ENCODE measurements at regions not wholly inside any gene's neighbourhood (a gene's known extent, or its start where the extent isn't known, plus 50 kb on each side); places are given as distances from the start of the nearest gene placed in this dataset.

GRCh38 chr18:64220941-64221340 is 72.1 kb upstream of the LINC00305 start:
- no peak for DNase-seq

- DNase-seq, result no peak
Measured at GRCh38 chr18:64219517-64219916, 70.6 kb upstream of the LINC00305 start.

- DNase-seq, result no peak
Measured at GRCh38 chr18:64210401-64210949, 61.6 kb upstream of the LINC00305 start.

GRCh38 chr18:64208516-64208915 is 59.6 kb upstream of the LINC00305 start:
- DNase-seq, result no peak

GRCh38 chr18:64207820-64208219 is 58.9 kb upstream of the LINC00305 start:
- DNase-seq, result peak; percentile 14

GRCh38 chr18:64203295-64203694 is 54.4 kb upstream of the LINC00305 start:
- DNase-seq, result no peak

- DNase-seq, result no peak
Measured at GRCh38 chr18:64202863-64203262, 54.0 kb upstream of the LINC00305 start.

GRCh38 chr18:64202210-64202836 is 53.4 kb upstream of the LINC00305 start:
- DNase-seq, result no peak

- no peak for DNase-seq
Measured at GRCh38 chr18:64201781-64202180, 52.9 kb upstream of the LINC00305 start.

- no peak for DNase-seq
Measured at GRCh38 chr18:64199581-64199980, 50.7 kb upstream of the LINC00305 start.
